Jurkat, Clone E6-1 (cell line): ENCODE measurements at regions not wholly inside any gene's neighbourhood (a gene's known extent, or its start where the extent isn't known, plus 50 kb on each side); places are given as distances from the start of the nearest gene placed in this dataset.

ENCODE experiments used
- DNase-seq: peaks from one replicate; pipeline ENCODE4 v3.0.0-alpha.2; 2011; ENCODE audit warnings: low read depth, low spot score
- H3K4me3 ChIP-seq: 2 replicates; pipeline ENCODE4 v1.5.1; 2011; ENCODE audit warnings: mild to moderate bottlenecking, low read length, control low read depth, moderate library complexity

- no peak for DNase-seq
Measured at GRCh38 chr18:10374636-10375293, 79.7 kb upstream of the APCDD1 start.

GRCh38 chr18:10376731-10377130 lies 77.7 kb upstream of the APCDD1 start:
- no peak overlapping the region for H3K4me3 ChIP-seq
- DNase-seq: no peak

More at GRCh38 chr18:10374636-10375293, 79.7 kb upstream of the APCDD1 start:
- H3K4me3 ChIP-seq: no peak overlapping the region

- no peak overlapping the region for H3K4me3 ChIP-seq
- no peak for DNase-seq
Measured at GRCh38 chr18:10377956-10378355, 76.5 kb upstream of the APCDD1 start.

GRCh38 chr18:10378688-10379420 lies 75.6 kb upstream of the APCDD1 start:
- no peak overlapping the region for H3K4me3 ChIP-seq
- peak; percentile 9 for DNase-seq

GRCh38 chr18:10379522-10379921 lies 74.9 kb upstream of the APCDD1 start:
- H3K4me3 ChIP-seq: no peak overlapping the region
- DNase-seq: no peak

- no peak for DNase-seq
- no peak overlapping the region for H3K4me3 ChIP-seq
Measured at GRCh38 chr18:10381516-10381915, 72.9 kb upstream of the APCDD1 start.

GRCh38 chr18:10381951-10382350 lies 72.5 kb upstream of the APCDD1 start:
- H3K4me3 ChIP-seq: no peak overlapping the region
- DNase-seq: no peak

- DNase-seq: no peak
- H3K4me3 ChIP-seq: no peak overlapping the region
Measured at GRCh38 chr18:10386049-10386448, 68.4 kb upstream of the APCDD1 start.

- H3K4me3 ChIP-seq: no peak overlapping the region
- no peak for DNase-seq
Measured at GRCh38 chr18:10386956-10387355, 67.5 kb upstream of the APCDD1 start.

- H3K4me3 ChIP-seq: no peak overlapping the region
- no peak for DNase-seq
Measured at GRCh38 chr18:10387399-10387798, 67.0 kb upstream of the APCDD1 start.

GRCh38 chr18:10388373-10388772 lies 66.1 kb upstream of the APCDD1 start:
- no peak overlapping the region for H3K4me3 ChIP-seq
- no peak for DNase-seq

GRCh38 chr18:10391506-10391905 lies 62.9 kb upstream of the APCDD1 start:
- no peak overlapping the region for H3K4me3 ChIP-seq
- DNase-seq: no peak

- no peak overlapping the region for H3K4me3 ChIP-seq
- no peak for DNase-seq
Measured at GRCh38 chr18:10397004-10397403, 57.4 kb upstream of the APCDD1 start.

GRCh38 chr18:10398571-10398970 lies 55.9 kb upstream of the APCDD1 start:
- DNase-seq: no peak
- no peak overlapping the region for H3K4me3 ChIP-seq

- no peak overlapping the region for H3K4me3 ChIP-seq
- DNase-seq: no peak
Measured at GRCh38 chr18:10399465-10399864, 55.0 kb upstream of the APCDD1 start.

- no peak overlapping the region for H3K4me3 ChIP-seq
- DNase-seq: no peak
Measured at GRCh38 chr18:10400534-10401307, 53.7 kb upstream of the APCDD1 start.

- no peak for DNase-seq
- H3K4me3 ChIP-seq: no peak overlapping the region
Measured at GRCh38 chr18:10401521-10401920, 52.9 kb upstream of the APCDD1 start.

GRCh38 chr18:10401930-10402329 lies 52.5 kb upstream of the APCDD1 start:
- no peak overlapping the region for H3K4me3 ChIP-seq
- no peak for DNase-seq

- no peak overlapping the region for H3K4me3 ChIP-seq
- DNase-seq: no peak
Measured at GRCh38 chr18:10402871-10403559, 51.4 kb upstream of the APCDD1 start.

- no peak overlapping the region for H3K4me3 ChIP-seq
- no peak for DNase-seq
Measured at GRCh38 chr18:10403708-10404107, 50.7 kb upstream of the APCDD1 start.
